Uterus (tissue), 2 donors: ENCODE measurements at regions not wholly inside any gene's neighbourhood (a gene's known extent, or its start where the extent isn't known, plus 50 kb on each side); places are given as distances from the start of the nearest gene placed in this dataset.

ENCODE experiments used
- POLR2A ChIP-seq, 2 donors: fragments of 450-650 bp; IDR thresholded peaks; one replicate each; pipeline ENCODE4 v1.6.1; 2016; ENCODE audit warnings: antibody characterized with exemption in 2 of 2, mild to moderate bottlenecking in 1 of 2, moderate library complexity in 1 of 2
- TF ChIP-seq, protein P1 (sequence below), 4 experiments: fragments of 200-600 bp in 2 of 4; fragments of 450-650 bp in 2 of 4; sonication (generic) in 2 of 4; IDR thresholded peaks; one replicate each; pipeline ENCODE4 v1.5.1; 2016 to 2019; ENCODE audit warnings: antibody characterized with exemption in 4 of 4, mild to moderate bottlenecking in 2 of 4, moderate library complexity in 1 of 4

GRCh38 chr11:24240496-24241175 is 256.2 kb upstream of the LUZP2 start:
- TF ChIP-seq, protein P1, sequence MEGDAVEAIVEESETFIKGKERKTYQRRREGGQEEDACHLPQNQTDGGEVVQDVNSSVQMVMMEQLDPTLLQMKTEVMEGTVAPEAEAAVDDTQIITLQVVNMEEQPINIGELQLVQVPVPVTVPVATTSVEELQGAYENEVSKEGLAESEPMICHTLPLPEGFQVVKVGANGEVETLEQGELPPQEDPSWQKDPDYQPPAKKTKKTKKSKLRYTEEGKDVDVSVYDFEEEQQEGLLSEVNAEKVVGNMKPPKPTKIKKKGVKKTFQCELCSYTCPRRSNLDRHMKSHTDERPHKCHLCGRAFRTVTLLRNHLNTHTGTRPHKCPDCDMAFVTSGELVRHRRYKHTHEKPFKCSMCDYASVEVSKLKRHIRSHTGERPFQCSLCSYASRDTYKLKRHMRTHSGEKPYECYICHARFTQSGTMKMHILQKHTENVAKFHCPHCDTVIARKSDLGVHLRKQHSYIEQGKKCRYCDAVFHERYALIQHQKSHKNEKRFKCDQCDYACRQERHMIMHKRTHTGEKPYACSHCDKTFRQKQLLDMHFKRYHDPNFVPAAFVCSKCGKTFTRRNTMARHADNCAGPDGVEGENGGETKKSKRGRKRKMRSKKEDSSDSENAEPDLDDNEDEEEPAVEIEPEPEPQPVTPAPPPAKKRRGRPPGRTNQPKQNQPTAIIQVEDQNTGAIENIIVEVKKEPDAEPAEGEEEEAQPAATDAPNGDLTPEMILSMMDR (IDR thresholded peaks at IDR 0.05): no peak
- TF ChIP-seq POLR2A (IDR thresholded peaks at IDR 0.05): no peak
